ENCODE measurements at regions not wholly inside any gene's neighbourhood (a gene's known extent, or its start where the extent isn't known, plus 50 kb on each side); places are given as distances from the start of the nearest gene placed in this dataset.

DNA sequence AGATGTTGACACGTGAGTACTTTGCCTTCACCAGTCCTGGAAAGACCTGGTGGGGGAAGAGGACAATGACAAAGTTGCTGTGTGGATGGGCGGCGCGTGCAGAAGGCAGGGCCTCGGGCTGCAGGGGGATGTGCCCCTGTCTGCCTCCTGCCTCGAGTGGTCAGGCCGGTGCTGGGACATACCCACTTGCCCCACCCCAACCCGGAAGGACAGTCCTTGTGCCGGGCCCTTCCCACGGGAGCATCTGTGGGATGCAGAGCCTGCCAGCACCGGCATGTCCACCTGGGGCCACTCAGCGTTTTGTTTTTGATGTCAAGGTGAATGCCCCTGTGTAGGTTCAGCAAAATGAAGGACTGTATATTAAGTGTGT is 60.5 kb upstream of the BHLHE23 start:
- DNase-seq, result no peak

- no peak for DNase-seq
Observed at GRCh38 chr20:63066506-63067265, 59.9 kb upstream of the BHLHE23 start.

GRCh38 chr20:63065911-63066310 is 59.1 kb upstream of the BHLHE23 start:
- DNase-seq, result no peak

- DNase-seq, result no peak
Observed at GRCh38 chr20:63064745-63065711, 58.3 kb upstream of the BHLHE23 start.

DNA sequence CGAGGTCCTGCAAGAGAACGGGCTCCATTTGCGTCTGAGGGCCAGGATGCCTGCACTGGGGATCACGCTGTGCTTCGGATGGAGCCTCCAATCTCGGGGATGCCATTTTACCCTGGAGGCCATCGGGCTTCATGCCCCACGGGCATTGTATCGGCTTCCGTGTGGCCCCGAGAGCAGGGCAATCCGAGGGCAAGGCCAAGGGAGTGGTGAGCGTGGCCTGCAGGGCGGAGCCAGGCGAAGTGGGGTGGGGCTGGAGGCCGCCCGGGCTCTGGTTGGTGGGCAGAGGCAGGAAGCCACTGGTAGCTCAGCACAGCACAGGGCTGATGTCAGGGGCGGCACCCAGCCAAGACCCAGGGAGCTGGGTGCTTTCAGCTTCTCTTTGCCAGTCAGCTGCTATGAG is 57.5 kb upstream of the BHLHE23 start:
- no peak for DNase-seq

DNA sequence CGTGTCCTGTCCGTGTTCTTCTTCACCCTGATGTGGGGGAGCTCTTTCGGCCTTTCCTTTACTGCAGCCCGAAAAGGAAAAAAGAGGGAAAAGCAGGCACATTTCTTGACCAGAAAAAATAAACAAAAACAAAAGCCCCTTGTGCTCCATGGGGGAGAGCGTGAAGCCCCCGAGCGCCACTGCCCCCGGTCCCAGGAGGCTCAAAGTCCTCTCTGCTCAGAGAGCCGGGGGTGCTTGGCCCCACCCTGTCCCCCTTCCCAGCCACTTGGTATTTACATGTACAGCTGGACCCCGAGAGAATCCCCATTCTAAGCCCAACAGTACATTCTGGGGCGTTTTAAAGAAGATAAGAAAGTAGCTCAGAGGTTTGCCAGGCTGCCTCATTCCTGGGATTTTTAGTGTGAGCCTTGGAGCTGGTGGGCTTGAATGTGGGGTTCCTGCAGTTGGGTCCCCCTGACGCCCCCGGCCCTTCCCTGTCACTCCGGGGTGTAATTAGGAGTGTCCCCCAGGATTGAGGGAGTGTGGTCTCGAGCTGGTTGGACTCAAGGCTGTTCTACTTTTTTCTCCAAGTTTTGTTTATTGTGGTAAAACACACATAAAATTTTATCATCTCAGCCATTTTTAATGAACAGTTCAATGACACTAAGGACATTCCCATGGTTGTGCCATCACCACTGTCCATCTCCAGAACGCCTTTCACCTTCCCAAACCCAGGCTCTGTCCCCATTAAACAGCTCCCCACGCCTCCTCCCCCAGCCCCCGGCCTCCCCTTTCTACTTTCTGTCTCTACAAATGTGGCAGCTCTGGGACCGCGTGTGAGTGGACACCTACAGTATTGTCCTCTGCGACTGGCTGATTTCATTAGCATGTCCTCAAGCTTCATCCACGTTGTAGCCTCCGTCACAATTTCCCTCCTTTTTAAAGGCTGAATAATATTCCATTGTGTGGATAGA is 55.7 kb upstream of the BHLHE23 start:
- no peak for DNase-seq

DNA sequence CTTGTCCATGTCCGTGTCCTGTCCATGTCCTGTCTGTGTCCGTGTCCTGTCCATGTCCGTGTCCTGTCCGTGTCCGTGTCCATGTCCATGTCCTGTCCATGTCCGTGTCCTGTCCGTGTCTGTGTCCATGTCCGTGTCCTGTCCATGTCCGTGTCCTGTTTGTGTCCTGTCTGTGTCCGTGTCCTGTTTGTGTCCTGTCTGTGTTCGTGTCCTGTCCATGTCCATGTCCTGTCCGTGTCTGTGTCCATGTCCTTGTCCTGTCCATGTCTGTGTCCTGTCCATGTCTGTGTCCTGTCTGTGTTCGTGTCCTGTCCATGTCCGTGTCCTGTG is 55.0 kb upstream of the BHLHE23 start:
- no peak for DNase-seq

DNA sequence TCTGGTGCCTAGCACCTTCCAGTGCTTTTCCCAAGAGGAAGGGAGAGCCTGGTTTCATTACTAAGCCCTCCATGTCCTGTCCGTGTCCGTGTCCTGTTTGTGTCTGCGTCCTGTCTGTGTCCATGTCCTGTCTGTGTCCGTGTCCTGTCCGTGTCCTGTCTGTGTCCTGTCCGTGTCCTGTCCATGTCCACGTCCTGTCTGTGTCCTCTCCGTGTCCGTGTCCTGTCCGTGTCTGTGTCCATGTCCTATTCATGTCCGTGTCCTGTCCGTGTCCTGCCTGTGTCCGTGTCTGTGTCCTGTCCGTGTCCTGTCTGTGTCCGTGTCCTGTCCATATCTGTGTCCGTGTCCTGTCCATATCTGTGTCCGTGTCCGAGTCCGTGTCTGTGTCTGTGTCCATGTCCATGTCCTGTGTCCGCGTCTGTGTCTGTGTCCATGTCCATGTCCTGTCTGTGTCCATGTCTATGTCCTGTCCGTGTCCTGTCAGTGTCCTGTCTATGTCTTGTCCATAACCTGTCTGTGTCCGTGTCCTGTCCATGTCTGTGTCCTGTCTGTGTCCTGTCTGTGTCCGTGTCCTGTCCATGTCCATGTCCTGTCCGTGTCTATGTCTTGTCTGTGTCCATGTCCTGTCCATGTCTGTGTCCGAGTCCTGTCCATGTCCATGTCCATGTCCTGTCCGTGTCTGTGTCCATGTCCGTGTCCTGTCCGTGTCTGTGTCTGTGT is 54.4 kb upstream of the BHLHE23 start:
- no peak for DNase-seq

DNA sequence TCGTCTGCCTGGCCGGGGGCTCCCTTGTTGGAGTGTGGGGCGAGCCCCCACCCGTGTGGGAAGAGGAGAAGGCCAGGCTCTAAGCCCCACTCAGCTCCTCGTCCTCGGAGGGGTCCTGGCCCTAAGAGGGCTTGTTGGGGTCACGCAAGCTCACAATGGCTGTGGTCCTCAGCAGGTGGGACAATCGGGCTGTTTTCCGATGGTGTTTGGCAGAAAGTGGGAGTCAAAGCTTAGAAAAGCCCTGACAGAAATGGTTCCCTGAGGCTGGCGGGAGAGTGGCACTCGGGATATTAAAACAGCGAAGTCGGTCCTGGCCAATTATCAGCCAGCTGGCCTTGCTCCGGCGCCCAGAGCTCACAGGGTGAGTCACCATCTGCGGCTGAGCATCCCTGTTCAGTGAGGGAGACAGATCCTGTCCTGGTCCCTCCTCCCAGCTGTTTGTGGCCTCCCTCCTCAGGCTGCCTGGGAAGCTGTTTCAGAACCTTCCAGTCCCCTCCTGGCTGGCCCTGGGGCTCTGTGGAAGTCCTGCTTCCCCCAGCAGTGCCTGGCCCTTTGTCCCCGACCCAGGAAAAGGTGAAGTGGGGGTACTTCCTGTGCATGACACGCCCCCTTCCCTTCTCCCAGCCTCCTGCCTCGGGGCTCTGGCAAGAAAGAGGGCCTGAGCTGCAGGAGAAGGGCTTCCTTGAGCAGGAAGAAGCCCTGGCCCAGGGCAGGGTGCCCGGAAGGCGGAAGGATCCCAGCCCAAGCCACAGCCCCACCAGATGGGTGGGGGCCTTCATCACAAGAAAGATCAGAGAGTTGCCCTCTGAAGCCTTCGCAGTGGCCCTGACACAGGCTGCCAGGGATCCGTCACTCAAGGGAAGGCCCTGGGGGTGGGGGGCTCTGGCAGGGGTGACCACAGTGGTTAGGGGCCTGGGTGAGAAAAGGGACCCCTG is 53.6 kb upstream of the BHLHE23 start:
- DNase-seq, result peak; percentile 87

DNA sequence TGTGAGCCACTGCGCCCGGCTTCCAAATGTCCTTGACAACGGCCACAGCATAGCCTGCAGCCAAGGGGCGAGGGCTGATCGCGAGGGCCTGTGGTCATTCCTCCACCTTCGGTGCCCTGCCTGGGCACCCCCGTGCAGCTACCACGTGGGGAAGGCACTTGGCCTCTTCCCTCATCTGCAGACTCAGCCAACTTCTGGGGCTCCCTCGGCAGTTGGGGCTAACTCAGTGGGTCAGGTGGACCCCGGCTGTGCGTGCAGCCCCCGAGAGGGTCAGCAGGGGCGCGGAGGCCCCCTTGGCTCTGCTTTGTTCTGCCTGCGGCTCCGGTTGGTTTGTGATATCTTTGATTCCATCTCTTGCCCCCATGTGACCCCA is 52.9 kb upstream of the BHLHE23 start:
- no peak for DNase-seq

DNA sequence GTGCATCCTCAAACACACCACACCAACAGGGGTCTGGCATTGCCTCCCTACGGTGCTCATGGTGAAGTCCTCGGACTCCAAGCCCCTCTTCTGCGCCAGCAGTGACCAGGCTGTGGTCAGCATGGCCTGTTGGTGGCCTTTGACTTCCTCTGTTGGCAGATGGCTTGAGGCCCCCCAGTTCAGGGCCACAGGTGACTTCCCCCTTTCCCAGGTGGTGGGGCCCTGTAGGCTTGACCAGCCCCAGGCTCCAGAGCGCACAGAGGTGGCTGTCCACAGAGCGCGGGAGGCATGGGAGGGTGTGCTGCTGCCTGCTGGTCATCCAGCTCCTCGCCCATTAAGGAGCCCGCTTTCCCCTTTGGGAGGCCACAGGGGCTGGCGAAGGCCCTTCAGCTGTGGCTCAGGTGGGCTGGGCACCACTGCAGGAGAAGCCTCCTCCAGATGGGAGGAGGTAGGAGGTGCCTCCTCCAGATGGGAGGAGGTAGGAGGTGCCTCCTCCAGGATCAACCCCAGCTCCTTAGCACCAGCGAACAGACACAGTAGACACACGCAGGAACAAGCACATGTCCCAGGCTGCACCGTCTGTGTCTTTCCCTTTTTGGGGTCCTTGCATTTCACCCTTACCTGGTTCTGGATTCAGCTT is 52.1 kb upstream of the BHLHE23 start:
- DNase-seq, result no peak

- no peak for DNase-seq
Observed at GRCh38 chr20:63057171-63058117, 50.7 kb upstream of the BHLHE23 start.

- DNase-seq, result peak; percentile 14
Observed at GRCh38 chr20:63056236-63057170, 49.7 kb upstream of the BHLHE23 start.
